EL (cell line): ENCODE measurements at regions not wholly inside any gene's neighbourhood (a gene's known extent, or its start where the extent isn't known, plus 50 kb on each side); places are given as distances from the start of the nearest gene placed in this dataset.
A peak's percentile ranks its signal among the peaks of the same experiment; 100 is the strongest.

Experiments used
- DNase-seq: peaks from one replicate; pipeline ENCODE4 v3.0.0-alpha.2; 2016

DNA sequence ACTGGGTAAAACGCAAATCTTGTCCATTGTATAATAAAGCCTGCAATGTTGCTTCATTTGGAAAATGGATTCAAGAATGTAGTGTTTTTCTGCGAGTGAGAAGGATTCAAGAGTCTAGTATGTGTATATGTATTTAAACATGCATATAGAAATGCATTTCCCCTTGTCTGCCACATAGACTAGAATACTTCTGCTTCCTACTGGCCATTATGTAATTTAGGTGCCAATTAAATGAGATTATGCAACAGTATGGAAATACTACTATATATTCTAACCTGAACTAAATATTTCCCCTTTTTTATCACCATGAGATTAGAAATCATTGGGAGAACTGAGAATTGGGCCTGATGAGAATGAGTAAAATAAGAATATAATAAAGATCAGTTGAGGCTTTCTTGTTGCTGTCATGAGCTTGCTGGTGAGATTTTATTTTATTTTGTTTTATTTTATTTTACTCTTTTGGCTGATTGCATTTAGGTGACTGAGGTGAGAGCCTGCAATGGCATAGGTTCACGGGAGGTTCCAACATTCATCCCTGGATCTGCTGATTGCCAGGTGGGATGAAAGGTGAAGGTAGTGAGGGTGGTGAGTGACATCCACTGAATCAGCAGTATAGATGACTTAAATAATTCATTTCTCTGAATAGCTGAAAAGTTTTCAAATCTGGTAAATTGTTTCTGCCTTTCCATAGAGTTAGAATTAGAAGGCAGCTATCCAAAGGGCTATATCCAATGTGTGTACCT is 95.6 kb upstream of the SLC4A4 start:
- no peak for DNase-seq

GRCh38 chr4:71247706-71248105 is 91.1 kb upstream of the SLC4A4 start:
- DNase-seq: no peak

GRCh38 chr4:71251261-71251660 is 87.6 kb upstream of the SLC4A4 start:
- peak; percentile 83 for DNase-seq

DNA sequence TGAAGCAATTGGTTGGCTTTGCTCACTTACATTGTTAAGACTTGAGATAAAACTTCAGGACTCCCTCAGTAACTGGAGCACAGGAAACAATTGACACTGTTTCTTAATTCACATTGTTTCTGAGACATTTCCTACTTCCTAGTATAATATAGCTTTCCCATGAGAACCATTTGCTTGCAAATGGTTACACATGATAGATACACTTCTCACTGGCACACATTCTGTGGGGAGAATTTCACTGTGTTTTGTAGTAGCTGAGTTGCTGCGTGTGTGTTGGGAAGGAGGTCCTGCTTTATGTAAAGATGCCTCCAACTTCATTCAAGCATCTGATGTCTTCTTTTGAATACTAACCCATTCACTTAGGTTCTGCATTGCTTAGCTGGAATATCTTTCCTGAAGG is 85.3 kb upstream of the SLC4A4 start:
- DNase-seq: no peak

DNA sequence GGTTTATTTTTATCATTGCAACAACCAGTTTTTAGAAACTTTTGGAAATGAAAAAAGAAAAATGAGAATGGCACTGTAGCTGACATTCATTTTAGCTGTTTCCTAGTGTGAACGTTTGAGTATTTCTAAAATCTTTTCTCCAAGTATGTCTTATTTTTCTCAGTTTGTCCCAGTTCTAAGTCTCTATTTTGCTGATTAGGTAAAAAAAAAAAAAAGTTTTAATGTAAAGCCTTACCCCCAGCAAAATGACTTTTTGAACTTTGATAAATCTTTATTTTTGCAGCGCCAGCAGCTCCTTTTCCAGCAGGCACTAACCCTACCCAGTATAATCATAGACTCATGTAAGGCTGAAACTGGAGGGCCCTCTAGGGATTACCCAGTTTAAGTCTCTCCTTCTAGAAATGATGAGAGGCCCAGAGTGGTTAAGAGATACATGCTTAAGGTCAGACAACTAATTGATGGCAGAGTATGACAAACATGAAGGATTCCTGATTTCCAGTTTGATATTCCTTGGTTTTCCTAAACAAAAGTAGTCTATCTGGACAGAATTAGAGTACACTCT is 84.3 kb upstream of the SLC4A4 start:
- DNase-seq: no peak

DNA sequence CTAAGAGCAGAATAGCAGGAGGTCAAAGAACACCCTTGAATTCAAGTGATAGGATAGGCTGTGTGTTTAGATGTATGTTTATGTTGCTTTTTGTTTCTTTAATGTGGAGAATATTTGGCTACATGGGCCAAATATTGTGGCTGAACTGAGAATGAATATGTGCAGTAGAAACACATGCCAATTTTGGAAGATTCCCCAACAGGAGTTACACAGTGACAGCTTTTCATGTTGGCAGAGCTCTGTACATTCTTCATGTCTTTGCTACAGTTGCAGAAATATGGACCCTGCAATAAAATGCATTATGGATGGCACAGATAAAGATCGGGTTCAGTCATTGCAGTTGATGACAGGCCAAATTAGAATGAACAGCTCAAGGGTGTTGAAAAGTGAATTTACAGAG is 82.8 kb upstream of the SLC4A4 start:
- no peak for DNase-seq

DNA sequence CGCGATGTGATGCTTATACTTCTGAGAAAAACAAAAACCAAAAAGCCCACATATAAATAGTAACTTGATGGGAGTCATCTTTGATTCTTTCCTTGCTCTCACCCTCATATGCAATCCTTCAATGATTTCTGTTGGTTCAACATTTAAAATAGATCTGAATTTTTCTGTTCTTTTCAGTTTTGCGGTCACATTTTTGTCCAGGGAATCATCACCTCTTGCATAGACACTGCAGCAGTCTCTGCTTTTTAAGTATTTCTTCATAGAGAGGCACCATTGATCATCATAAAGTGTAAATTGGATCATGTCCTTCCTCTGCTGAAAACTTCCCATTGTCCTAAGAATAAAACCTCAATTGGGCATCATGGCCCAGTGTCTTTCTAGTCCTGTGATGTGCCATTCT is 81.1 kb upstream of the SLC4A4 start:
- peak; percentile 69 for DNase-seq

DNA sequence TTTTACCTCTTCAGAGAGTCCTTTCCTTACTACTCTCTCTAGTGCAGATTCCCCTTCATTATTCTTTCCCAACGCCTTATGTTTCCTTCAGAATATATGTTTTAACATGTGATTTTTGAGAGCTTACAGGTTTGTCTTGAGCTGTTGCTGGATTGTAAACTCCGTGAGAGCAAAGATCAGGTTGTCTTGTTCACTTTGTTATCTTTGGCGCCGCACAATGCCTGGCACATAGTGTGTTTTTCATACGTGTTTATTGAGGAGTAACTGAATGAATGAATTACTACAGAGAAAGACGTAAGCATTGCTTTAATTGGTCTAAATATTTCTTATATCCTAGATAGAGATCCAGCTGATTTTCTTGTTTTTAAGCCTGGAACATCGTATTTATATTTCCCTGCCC is 80.5 kb upstream of the SLC4A4 start:
- DNase-seq: no peak

DNA sequence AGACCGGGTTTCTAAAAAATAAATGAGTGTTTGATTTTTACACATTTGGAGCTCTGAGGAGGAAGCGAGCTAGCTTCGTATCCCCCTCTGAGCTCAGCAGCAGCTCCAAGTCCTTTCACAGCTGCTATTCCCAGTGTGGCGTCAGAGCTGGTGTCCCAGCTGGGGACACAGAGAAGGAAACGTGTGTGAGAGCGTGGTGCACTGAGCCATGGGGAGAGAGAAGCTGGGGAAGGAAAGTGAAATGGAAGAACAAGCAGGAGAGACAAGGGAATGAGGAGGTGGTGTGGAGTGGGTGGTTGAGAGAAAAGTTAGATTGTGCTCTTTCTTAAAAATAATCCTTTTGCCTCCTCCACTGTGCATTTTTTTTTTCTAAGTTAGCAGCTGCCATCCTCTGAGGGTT is 79.5 kb upstream of the SLC4A4 start:
- no peak for DNase-seq

DNA sequence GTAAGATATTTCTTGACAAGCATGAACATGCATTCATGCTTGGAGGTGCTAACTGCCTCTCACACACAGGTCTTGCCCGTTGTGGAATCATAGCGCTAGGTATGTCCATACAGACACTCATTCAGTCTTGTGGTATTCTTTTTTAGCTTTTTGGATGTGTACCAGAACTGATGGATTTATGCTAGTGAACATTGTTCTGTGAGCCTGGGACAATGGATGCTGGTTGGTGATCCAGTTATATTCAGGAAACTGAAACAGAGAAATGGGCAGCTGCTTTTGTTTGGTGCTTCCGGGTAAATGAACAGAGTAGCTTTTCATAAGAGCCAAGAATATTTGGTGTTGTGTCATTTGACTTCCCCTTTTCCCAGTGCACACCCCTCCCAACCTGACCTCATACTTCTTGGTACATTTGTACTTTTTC is 78.9 kb upstream of the SLC4A4 start:
- no peak for DNase-seq

GRCh38 chr4:71260544-71260943 is 78.3 kb upstream of the SLC4A4 start:
- DNase-seq: no peak

DNA sequence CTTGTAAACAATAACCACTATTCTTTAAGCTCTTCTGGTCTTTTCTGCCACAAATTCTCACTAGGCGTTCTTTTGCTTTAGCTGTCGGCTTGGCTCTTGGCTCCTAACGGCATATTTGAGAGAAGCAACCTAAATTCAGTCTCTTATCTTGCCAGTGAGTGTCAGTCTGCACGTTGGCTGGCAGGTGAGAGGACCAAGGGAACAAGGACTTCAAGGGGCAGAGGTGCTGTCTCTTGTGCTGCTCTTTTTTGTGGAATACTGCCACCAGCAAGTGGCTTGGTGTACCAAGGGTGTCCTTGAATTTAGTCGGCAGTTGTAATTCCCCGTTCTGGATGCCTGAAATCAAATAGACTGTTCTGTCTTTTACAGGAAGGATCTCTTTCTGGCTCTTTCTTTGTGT is 77.8 kb upstream of the SLC4A4 start:
- DNase-seq: no peak

- DNase-seq: no peak
Measured at GRCh38 chr4:71261633-71262121, 77.1 kb upstream of the SLC4A4 start.

GRCh38 chr4:71262161-71262560 is 76.7 kb upstream of the SLC4A4 start:
- peak; percentile 70 for DNase-seq

GRCh38 chr4:71266090-71266794 is 72.6 kb upstream of the SLC4A4 start:
- DNase-seq: peak; percentile 87

- no peak for DNase-seq
Measured at GRCh38 chr4:71267244-71267643, 71.6 kb upstream of the SLC4A4 start.

DNA sequence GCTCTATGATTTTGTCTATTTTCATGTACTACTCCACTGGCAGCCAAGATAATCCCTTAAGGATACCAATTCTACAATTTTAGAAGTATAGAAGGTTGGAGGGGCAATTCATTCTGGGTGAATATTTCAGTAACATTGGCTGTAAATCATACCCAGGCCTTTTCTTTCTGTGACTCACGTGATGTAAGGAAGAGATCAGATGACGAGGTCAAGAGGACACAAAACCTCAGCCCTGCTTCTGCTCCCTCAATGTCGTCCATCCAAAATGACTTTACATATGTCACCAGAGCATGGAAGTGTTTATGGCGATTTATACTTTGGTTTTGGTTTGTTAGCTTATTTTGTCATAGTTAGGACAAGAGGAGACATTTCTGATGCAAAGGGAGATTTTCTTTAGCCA is 70.7 kb upstream of the SLC4A4 start:
- DNase-seq: peak; percentile 41

DNA sequence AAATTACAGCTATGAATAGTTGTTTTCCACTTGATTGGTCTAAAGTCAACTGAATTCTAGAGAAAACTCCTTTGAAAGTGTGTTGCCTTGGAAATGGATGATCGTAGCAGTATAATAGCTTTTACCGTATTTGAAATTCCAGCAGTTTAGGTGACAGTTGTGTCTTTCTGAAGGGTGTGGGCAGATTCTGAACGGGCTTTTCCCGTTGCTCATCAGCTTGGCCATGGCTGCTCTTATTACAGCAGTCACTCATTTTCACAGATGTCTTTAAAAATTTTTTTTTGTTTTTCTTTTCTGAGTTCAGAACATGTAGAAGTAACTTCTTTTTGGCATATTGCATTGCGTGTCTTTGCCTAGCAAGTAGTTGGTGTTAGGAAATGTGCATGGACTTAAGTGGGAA is 69.6 kb upstream of the SLC4A4 start:
- no peak for DNase-seq

GRCh38 chr4:71270901-71271300 is 67.9 kb upstream of the SLC4A4 start:
- peak; percentile 60 for DNase-seq

DNA sequence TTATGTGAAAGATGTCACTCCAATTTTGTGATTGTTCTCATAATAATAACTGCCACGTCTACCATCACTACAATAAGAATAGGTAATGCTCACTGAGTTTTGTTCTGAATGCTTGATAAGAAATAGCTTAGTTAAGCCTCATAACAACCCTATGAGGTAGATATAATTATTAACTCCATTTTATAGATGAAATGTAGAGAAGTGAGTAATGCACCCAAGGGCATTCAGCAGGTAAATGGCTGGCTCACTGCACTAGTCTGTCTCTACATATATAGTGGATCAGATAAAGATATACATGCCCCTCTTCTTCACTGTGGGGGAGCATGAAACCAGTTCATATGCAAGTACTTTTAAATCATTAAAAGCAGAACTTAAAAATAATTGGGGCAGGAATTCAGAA is 65.8 kb upstream of the SLC4A4 start:
- no peak for DNase-seq

DNA sequence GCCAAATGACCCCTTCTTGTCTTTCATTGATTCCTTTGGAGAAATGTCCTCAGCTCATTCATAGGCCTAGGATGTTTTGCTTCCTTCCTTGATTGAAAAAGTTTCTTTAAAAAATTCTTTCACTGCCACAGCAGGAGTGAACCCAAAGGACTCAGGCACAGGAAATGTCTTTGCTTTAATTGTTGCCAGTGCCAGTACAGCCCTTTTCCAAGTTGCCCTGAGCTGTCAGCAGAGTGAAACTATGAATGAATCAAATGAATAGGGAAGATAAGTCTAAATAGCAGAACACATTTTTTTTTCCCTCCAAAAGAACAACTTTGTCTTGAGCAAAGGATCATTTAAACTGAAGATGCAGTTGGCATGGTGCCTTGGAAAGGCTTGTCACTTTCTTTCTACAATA is 63.8 kb upstream of the SLC4A4 start:
- peak; percentile 17 for DNase-seq

DNA sequence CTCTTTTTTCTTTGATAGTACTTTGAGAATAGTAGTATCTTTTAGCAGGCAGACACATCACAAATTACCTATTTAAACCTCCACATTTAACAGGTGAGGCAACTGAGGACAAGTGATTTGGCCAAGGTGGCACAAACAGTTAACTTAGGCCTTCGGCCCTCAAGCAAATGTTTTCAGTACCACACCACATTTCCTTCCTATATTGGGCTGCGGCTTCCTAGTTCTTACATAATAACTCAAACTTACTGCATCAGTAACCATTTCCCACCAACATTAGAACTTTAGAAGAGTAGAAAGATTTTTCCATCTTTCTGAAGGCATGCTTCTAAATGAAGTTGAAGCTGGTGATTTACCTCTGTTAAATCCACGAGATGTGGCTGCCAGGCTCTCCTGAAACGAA is 63.2 kb upstream of the SLC4A4 start:
- no peak for DNase-seq

DNA sequence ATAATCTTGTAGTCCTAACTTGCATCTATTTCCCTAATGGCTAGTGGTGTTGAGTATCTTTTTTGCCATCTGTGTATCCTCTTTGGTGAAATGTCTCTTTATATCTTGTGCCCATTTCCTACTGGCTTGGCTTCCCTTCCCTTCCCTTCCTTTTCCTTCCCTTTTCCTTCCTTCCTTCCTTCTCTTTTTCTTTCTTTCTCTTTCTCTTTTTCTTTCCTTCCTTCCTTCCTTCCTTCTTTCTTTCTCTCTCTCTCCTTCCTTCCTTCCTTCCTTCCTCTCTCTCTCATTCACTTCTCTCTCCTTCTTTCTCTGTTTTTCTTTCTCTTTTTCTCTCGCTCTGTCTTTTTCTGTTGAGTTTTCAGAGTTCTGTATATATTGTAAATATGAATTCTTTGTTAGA is 61.5 kb upstream of the SLC4A4 start:
- DNase-seq: no peak

GRCh38 chr4:71283642-71284257 is 55.1 kb upstream of the SLC4A4 start:
- DNase-seq: no peak
